Muscle layer of duodenum (tissue), 2 donors: ENCODE measurements at regions not wholly inside any gene's neighbourhood (a gene's known extent, or its start where the extent isn't known, plus 50 kb on each side); places are given as distances from the start of the nearest gene placed in this dataset.

Source experiments
- H3K27ac ChIP-seq: one replicate; pipeline ENCODE4 v1.7.0; 2013; ENCODE audit warnings: mild to moderate bottlenecking, low read length
- H3K27me3 ChIP-seq: one replicate; pipeline ENCODE4 v1.7.0; 2013; ENCODE audit warnings: low read depth, mild to moderate bottlenecking, control low read depth, low read length
- H3K36me3 ChIP-seq, 2 donors: one replicate each; pipeline ENCODE4 v1.7.0; 2013; ENCODE audit warnings: low read length in 2 of 2, control low read depth in 1 of 2, mild to moderate bottlenecking in 1 of 2; ENCODE audit not compliant: insufficient read depth in 2 of 2, control insufficient read depth in 1 of 2
- H3K4me1 ChIP-seq, 2 donors: one replicate each; pipeline ENCODE4 v1.7.0; 2013; ENCODE audit warnings: low read length in 2 of 2, mild to moderate bottlenecking in 2 of 2, control low read depth in 1 of 2, moderate library complexity in 1 of 2; ENCODE audit not compliant: insufficient read depth in 2 of 2, control insufficient read depth in 1 of 2
- H3K4me3 ChIP-seq, 2 donors: one replicate each; pipeline ENCODE4 v1.7.0; 2013; ENCODE audit warnings: low read length in 2 of 2, low read depth in 1 of 2, mild to moderate bottlenecking in 1 of 2
- H3K9me3 ChIP-seq, 2 donors: one replicate each; pipeline ENCODE4 v1.7.0; 2013; ENCODE audit warnings: low read length in 2 of 2, control low read depth in 1 of 2, mild to moderate bottlenecking in 1 of 2; ENCODE audit not compliant: control insufficient read depth in 1 of 2
- donor health status: healthy.

- H3K4me1 ChIP-seq: peaks cover 0 to 9% of the 10 kb centered on the region in 2 donors
- no peaks in the 10 kb centered on the region for H3K27me3 ChIP-seq
- no peak overlapping the region for H3K27ac ChIP-seq
- H3K36me3 ChIP-seq: no peaks in the 10 kb centered on the region
- peaks cover 0 to 3% of the 10 kb centered on the region in 2 donors for H3K9me3 ChIP-seq
- no peak overlapping the region for H3K4me3 ChIP-seq
Measured at GRCh38 chr6:149185799-149186357, 131.6 kb upstream of the TAB2 start.

GRCh38 chr6:149186873-149187272 is 130.6 kb upstream of the TAB2 start:
- Histone ChIP-seq H3K4me3 (no peak overlapping the region), H3K27me3 (no peaks in the 10 kb centered on the region), H3K4me1 (peaks cover 0 to 4% of the 10 kb centered on the region in 2 donors), H3K36me3 (no peaks in the 10 kb centered on the region), H3K27ac (no peak overlapping the region), H3K9me3 (peaks cover 0 to 3% of the 10 kb centered on the region in 2 donors)

GRCh38 chr6:149190224-149190831 is 127.2 kb upstream of the TAB2 start:
- Histone ChIP-seq H3K9me3 (peaks cover 0 to 3% of the 10 kb centered on the region in 2 donors), H3K27me3 (no peaks in the 10 kb centered on the region), H3K4me1 (no peaks in the 10 kb centered on the region), H3K36me3 (no peaks in the 10 kb centered on the region), H3K27ac (no peak overlapping the region), H3K4me3 (no peak overlapping the region)

GRCh38 chr6:149194820-149195558 is 122.5 kb upstream of the TAB2 start:
- no peaks in the 10 kb centered on the region for H3K36me3 ChIP-seq
- no peaks in the 10 kb centered on the region for H3K27me3 ChIP-seq
- H3K4me3 ChIP-seq: no peak overlapping the region
- H3K4me1 ChIP-seq: no peaks in the 10 kb centered on the region
- no peak overlapping the region for H3K27ac ChIP-seq
- H3K9me3 ChIP-seq: no peaks in the 10 kb centered on the region

GRCh38 chr6:149196091-149196490 is 121.4 kb upstream of the TAB2 start:
- H3K4me3 ChIP-seq: no peak overlapping the region
- no peaks in the 10 kb centered on the region for H3K27me3 ChIP-seq
- no peaks in the 10 kb centered on the region for H3K4me1 ChIP-seq
- H3K9me3 ChIP-seq: no peaks in the 10 kb centered on the region
- no peaks in the 10 kb centered on the region for H3K36me3 ChIP-seq
- H3K27ac ChIP-seq: no peak overlapping the region

GRCh38 chr6:149197482-149197881 is 120.0 kb upstream of the TAB2 start:
- Histone ChIP-seq H3K27ac (no peak overlapping the region), H3K9me3 (no peaks in the 10 kb centered on the region), H3K4me1 (no peaks in the 10 kb centered on the region), H3K4me3 (no peak overlapping the region), H3K27me3 (no peaks in the 10 kb centered on the region), H3K36me3 (no peaks in the 10 kb centered on the region)

GRCh38 chr6:149198265-149198664 is 119.2 kb upstream of the TAB2 start:
- H3K27me3 ChIP-seq: no peaks in the 10 kb centered on the region
- H3K4me3 ChIP-seq: no peak overlapping the region
- no peaks in the 10 kb centered on the region for H3K9me3 ChIP-seq
- no peak overlapping the region for H3K27ac ChIP-seq
- no peaks in the 10 kb centered on the region for H3K4me1 ChIP-seq
- no peaks in the 10 kb centered on the region for H3K36me3 ChIP-seq

- Histone ChIP-seq H3K27ac (no peak overlapping the region), H3K4me1 (no peaks in the 10 kb centered on the region), H3K4me3 (no peak overlapping the region), H3K9me3 (no peaks in the 10 kb centered on the region), H3K36me3 (no peaks in the 10 kb centered on the region), H3K27me3 (no peaks in the 10 kb centered on the region)
Measured at GRCh38 chr6:149200282-149200945, 117.1 kb upstream of the TAB2 start.

- Histone ChIP-seq H3K27me3 (no peaks in the 10 kb centered on the region), H3K27ac (no peak overlapping the region), H3K9me3 (no peaks in the 10 kb centered on the region), H3K4me3 (no peak overlapping the region), H3K36me3 (no peaks in the 10 kb centered on the region), H3K4me1 (no peaks in the 10 kb centered on the region)
Measured at GRCh38 chr6:149201068-149201655, 116.3 kb upstream of the TAB2 start.

- Histone ChIP-seq H3K36me3 (no peaks in the 10 kb centered on the region), H3K4me3 (no peak overlapping the region), H3K4me1 (no peaks in the 10 kb centered on the region), H3K9me3 (no peaks in the 10 kb centered on the region), H3K27me3 (no peaks in the 10 kb centered on the region), H3K27ac (no peak overlapping the region)
Measured at GRCh38 chr6:149202100-149202499, 115.4 kb upstream of the TAB2 start.

GRCh38 chr6:149202952-149203351 is 114.6 kb upstream of the TAB2 start:
- H3K9me3 ChIP-seq: no peaks in the 10 kb centered on the region
- no peak overlapping the region for H3K27ac ChIP-seq
- H3K4me3 ChIP-seq: no peak overlapping the region
- no peaks in the 10 kb centered on the region for H3K27me3 ChIP-seq
- peaks cover 0 to 5% of the 10 kb centered on the region in 2 donors for H3K4me1 ChIP-seq
- no peaks in the 10 kb centered on the region for H3K36me3 ChIP-seq
